HG03135 (cell line): ENCODE measurements at regions not wholly inside any gene's neighbourhood (a gene's known extent, or its start where the extent isn't known, plus 50 kb on each side); places are given as distances from the start of the nearest gene placed in this dataset.

Experiments
- ATAC-seq: cut with Tn5 transposase; IDR thresholded peaks from one replicate; pipeline ENCODE4 v1.9.1; 2021; ENCODE audit warnings: mild to moderate bottlenecking, moderate library complexity; ENCODE audit not compliant: unreplicated experiment

DNA sequence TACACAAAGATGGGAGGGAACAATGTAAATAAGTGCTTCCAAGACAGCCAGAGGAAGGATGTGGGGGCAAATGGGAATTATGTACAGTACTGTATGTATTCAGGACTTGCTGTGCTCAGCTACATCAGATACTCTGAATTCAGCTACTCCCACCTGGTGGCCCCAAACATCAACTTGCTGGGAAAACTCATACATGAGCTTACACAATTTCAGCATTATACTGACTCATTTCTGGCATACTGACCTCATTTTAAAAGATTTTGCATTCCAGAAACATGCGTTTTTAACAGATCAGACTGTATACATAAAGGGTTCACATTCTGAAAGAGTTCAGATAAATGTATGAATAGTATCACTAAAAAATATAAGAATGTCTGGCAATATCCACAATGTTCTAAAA is 59.7 kb downstream of the GPX5 start:
- no peak for ATAC-seq

DNA sequence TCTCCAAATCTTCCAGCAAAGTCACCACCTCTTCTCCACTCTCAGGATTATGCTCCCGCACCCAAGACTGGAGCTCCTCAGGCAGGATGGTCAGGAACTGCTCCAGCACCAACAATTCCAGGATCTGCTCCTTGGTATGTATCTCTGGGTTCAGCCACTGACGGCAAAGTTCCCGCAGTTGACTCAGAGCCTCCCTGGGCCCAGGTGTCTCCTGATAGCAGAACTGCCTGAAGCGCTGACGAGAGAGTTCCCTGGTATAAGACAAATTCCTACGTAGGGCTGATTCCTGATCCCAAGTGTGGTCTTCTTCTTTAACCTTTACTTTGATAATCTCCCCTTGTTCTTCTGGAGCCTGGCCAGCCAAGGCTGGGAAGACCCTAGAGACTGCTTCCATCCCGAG is 60.6 kb downstream of the GPX5 start:
- ATAC-seq: no peak

DNA sequence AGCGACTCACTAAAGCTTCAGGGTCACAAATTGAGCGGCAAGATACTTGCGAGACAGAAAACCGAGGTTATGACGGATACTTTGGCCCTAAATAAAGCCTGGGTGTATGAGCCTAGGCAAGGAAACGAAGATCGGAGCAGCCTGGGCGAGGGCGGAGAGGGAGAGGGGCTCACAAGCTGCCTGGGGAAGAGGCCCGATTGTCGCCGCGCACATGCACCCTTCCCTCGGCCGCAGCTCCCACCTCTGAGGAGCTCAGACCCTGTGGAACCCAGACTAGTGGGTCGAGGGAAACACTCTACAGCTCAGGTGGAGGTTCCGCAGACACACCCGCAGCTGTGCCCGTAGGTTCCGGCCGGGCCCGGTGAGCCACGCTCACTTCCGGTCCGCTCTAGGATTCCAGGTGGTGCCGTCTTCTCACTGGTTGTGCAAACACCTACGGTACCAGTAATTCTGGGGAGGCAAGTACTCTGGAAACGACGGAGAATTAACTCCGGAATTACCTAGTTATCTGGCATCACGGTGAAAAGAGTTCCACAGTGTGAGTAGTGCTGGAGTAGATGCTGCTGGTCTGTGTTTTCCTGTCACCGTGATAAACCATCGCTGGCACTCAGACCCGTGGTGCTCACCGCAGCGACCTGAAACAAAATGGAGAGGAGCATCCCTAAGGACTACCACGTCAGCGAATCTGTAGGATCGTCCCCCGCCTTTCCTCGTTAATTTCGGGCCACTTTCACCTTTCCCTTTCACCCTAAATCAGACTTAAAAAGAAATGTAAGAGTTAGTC is 61.5 kb downstream of the GPX5 start:
- ATAC-seq: peak; percentile 77

DNA sequence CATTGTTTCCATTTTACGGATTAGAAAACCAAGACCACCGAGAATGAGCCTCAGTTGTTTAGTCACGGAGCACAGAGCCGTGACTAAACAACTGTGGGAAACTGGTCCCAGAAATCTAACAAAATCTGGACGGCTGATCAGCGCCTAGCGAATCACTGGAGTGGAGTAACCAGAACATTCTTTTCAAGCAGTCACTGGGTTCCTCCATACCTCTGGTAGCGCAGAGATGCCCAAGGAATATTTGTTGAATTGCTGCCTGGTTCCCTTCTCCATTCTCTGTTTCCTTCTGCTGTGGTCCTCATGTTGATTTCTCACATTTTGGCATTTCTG is 62.0 kb downstream of the GPX5 start:
- ATAC-seq: no peak

DNA sequence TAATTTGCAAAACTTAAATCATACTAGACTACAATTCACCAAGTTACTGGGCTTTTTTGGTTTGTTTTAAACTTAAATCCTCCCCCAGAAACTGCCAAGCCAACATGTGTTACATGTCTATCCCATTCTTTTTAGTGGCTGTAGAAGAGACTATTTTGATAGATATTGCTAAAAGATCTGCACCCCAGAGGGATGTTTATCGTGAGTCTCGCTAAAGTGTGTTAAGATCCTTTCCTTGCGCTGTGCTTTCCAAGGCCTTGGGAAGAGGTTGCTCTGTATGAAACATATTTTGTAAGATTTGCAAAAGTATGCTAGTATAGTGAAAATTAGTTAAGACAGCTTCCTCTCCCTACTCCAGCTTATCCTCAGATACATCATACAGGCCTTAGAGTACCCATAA is 63.0 kb downstream of the GPX5 start:
- no peak for ATAC-seq

DNA sequence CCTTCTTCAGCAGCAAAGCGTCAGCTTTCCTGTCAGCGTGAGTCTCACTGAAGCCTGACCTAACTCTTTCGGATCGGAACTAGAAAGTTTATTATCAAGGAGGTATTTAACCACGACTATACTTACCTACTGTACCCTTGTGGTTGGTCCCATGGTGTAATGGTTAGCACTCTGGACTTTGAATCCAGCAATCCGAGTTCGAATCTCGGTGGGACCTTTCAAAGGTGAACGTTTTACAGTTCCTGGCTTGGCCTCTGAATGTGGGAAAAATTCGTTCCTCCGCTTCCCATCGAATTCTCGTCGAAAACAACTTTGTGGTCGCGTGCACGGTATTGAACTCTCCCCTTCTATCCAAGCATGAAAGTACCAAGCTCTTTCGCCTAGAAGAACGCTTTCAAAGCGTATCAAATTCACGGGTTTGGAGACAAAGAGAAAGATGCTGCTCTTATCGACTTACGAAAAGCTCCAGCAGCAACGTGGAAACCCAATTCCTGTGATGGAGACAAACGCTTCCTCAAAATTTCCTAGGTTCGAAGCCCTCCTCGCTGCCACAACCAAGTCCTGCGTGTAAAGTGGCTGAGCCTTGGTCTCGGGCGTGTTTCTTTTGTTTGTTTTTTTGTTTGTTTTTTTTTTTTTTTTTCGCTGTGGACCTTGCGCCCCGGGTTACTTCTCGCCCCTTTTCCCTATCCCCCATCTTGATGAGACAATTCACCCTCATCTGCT is 63.7 kb downstream of the GPX5 start:
- ATAC-seq: no peak

DNA sequence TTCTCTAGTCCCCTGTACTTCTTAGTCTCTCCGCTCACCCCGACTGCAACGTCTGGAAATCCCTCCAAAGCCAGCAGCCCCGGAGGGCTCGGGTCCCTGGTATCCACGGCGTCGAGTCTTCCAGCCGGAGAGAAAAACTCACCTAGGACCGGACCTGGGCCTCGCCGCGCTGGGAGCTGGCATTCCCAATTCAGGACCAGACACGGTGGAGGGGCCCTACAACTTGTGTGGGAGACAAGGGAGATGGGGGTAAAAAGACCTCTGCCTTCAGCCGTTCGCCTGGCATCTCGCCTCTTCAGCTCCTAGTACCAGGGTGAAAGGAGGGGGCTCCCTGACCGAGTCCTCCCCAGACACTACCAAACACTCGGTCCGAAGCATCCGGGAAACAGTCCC is 64.3 kb downstream of the GPX5 start:
- ATAC-seq: no peak

DNA sequence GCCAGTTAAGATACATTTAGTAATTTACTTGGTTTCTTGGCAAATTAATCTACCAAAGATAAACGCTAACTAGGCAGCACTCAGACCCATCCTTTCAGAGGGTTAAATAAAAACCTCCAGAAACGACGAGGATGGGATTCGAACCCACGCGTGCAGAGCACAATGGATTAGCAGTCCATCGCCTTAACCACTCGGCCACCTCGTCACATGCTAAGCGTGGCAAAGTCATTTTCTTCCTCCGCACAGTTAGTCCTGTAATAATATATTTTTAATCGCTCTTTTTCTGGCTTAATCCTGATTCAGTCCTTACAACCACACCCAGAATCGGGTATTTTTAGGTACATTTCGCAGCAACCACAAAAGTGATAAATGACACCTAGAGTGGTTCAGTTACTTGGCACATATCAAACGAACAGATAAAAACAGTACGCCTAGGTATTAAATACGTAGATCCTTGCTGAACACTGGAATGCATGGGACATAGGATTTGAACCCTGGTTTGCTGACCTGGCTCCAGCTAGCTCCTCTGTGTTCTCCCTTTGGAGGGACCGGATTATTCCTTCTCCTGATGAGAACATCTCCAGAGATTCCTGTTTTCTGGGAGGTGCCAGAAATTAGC is 71.6 kb downstream of the GPX5 start:
- ATAC-seq: no peak

DNA sequence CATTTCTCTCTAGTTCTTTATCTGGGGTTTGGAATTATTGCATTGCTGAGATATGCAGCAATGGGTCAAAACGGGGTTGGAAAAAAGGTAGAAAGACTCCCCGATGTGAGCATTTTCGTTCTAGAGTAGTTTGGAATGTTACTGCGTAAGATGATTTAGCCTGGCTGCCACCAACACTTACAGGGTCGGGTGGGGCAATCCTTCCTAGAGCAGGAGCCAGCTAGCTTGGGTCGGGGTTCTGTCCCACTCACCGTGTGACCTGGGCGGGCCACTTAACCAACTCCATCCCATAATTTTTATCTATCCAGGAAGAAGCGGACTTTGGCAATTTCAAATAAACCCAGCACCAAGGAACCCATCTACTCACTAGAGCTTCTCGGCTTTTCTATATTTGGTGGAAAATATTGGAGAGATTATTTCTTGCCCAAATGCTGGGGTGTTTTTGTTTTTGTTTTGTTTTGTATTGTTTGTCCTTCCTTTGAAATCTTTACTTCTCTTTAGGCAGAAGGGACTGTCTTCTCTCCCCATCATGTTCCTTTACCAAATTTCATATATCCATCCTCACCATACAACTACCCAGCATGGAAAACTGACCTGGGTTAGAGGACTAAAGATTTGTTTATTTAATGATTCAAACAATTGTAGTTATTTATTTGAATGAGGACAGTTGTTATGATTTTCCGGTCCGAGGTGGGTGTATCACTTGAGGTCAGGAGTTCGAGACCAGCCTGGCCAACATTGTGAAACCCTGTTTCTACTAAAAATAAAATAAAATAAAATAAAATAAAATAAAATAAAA is 72.4 kb downstream of the GPX5 start:
- ATAC-seq: no peak

DNA sequence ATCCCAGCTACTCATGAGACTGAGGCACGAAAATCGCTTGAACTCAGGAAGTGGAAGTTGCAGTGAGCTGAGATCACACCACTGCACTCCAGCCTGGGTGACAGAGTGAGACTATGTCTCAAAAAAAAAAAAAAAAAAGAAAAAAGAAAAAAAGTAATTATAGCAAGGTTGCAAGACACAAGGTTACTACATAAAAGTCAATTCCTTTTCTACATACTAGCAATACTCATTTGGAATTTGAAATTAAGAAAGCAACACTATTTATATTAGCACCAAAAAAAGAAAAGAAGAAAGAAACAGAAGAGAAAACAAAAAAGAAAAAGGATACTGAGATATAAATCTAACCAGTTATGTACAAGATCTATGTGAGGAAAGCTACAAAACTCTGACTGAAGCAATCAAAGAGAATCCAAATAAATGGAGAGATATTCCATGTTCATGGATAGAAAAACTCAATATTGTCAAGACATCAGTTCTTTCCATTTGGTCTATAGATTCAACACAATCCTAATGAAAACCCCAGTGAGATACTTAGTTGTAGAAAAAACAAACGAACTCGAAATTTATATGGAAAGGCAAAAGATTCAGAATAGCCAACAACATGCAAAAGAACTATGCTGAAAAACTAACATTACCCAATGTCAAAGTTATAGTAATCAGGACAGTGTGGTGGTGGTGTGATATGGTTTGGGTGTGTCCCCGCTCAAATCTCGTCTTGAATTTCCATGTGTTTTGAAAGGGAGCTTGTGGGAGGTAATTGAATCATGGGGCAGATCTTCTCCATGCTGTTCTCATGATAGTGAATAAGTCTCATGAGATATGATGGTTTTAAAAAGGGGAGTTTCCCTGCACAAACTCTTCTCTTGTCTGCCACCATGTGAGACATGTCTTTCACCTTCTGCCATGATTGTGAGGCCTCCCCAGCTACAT is 73.3 kb downstream of the GPX5 start:
- ATAC-seq: no peak

DNA sequence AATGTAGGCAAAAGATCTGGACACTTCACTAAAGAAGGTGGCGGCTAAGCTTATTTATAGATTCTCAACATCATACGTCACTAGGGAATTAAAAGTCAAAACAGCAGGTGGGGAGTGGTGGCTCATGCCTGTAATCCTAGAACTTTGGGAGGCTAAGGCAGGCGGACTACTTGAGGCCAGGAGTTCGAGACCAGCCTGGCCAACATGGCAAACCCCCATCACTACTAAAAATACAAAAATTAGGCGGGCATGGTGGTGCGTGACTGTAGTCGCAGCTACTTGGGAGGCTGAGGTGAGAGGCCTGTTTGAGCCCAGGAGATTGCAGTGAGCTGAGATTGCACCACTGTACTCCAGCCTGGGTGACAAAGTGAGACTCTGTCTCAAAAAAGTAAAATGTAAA is 74.6 kb downstream of the GPX5 start:
- ATAC-seq: no peak

DNA sequence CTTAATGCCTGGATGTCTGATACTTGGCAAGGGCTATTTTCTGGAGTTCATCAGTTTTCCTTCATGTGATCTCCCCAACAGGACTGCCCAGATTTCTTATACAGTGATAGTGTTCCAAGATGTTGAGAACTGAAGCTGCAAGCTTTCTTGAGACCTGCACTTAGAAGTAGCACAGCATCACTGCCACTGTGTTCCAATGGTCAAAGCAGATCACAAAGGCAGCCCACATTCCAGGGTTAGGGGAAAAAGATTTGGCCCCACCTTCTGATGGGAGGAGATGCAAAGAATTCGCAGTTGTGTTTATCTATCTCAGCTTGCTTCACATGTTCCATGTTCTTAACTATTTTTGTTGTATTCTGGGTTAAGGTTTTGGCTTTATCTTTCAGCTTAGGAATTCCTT is 78.2 kb downstream of the GPX5 start:
- ATAC-seq: no peak

DNA sequence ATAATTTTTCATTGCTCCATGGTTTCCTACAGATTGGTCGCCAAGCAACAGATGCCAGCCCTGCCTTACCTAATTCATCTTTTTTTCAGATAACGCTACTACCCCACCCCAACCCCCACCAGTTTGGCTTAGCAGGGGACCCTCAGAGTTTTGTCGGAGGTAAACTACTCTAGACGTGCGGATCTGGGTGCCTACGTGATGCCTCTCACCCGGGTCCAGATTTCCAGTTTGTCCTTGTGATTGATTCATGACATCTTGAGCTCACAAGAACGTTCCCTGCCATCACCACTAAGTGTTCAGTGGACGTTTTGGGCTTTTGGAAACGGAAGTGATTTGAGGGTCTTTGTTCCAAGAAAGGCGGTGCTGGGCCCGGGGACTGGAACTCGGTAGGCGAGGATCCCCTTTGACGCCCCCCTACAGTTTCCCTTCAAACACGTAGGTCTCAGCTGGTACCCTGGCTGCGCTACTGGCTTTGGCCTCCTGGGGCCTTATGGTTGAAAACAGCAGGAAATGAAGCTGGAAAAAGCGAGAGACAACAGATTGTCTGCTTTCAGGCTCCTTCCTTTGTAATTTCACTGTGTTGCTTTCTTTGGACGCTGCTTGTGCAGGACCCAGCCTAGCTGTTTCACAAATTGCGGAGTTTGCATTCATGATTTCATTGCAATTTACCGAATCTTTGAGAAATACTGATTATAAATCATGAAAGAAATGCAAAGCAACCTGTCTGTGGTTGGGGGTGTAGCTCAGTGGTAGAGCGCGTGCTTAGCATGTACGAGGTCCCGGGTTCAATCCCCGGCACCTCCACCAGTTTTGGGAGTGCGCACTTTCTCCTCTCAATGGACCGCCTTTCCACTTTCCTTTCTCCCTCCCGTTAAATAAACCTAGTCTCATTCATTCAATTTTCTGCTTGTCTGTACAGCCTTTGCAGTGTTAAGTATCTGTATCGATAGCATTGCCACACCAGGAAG is 81.0 kb downstream of the GPX5 start:
- ATAC-seq: no peak

DNA sequence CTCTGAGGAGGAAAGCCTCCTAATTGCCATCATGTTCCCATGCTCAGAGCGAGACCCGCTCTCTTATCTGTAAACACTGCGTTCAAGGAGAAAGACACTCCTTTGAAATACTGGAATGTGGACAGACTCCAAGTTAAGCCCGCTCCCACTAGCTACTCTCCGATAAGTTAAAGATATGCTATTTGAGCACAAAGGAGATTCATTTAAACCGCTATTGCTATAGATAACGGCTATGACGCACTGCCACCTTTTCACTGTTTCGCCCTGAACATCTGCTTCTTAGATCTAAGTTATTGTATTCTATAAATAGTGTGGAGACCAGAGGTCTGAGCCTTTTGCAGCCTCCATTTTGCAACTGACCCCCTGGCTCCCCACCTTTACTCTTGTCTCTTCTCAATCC is 82.3 kb downstream of the GPX5 start:
- ATAC-seq: no peak

DNA sequence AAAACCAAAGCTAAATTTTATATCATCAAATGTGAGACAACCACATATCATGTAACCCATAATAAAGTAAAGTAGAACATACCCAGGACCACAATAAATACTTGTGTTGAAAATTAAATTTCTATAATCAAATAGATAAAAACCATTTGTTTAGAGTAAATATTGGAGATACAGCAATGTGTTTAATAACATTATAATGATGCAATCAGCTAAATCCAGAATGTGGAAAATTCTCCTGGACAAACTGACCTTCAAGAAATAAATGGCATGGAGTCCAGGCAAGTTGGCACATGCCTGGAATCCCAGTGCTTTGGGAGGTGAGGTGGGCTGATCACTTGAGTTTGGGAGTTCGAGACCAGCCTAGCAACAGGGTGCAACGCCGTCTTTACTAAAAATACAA is 84.0 kb downstream of the GPX5 start:
- no peak for ATAC-seq

DNA sequence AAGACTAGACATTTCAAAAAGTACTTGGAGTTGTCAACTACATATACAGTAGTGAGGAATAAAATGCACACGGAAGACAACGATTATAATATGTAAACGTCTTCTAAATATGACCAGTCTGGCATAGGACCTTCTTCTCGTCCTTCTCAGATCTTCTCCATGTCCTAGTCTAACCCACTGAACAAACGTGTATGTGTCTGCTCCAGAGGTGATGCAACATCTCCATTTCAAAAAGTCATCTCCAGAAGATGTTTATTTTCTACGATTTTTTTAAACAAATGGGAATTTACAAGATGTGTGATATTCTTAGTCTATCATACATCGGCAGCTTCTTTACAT is 89.9 kb downstream of the GPX5 start:
- ATAC-seq: no peak

DNA sequence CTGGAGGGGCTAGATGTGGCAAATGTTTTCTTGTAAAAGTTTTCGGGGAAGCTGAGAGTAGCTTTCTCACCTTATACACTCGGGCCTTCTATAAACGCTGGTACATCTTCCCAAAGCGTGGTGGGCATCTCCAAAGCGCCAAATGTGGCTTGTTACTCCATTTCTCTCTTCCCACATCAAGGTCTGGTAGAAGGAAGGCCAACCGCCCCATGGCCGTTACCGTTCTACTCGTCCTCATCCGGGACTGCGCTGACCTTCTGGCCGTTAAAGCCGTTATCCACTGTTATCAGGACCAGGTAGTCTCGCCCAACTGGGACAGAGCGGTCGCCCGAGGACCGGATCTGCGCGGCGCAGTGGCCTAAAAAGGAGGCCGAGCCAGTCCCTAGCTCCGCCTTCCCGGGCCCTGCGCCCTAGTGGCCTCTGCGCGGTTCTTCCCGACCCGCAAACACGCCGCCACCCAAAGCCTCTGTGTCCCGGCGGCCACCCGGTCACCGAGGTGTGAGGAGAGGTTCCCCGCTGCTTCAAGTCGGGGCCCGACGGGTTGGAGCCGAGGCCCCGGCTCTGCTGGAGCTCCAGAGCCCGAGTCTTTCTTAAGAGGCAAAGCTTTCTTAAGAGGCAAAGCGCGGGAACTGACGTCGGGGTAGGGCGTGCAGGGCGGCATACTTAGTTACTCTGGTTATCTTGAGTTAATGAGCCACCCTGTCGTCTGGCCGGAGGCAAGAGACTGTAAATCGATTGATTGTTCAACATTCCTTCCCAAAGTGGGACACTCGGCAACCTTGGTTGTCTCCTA is 90.5 kb downstream of the GPX5 start:
- ATAC-seq: no peak

DNA sequence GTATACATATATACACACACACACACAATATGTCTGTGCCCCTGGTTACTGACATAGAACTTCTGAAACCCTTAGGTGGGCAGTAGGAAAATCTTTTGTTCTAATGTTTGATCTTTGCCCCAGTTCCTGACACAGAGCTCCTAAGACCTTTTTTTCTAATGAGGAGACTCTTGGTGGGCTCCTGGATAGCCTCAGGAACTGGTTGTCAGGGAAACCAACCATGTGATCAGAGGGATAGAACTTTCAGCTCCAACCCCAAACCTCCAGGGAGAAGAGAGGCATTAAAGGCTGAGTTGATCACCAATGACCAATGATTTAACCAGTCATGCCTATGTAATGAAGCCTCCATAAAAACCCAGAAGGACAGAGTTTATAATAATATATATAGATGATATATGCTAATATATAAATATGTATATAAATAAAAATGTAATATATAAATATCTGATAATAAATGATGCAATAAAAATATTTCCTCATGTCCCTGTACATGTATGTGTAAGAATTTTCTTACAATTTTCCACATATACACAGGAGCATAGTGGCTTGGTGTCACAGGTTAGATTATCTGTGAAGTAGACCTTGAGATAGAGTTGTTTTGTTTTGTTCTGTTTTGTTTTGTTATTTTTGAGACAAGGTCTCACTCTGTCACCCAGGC is 93.3 kb downstream of the GPX5 start:
- no peak for ATAC-seq
